GM12873 (cell line): ENCODE measurements at regions not wholly inside any gene's neighbourhood (a gene's known extent, or its start where the extent isn't known, plus 50 kb on each side); places are given as distances from the start of the nearest gene placed in this dataset.

Experiments
- CTCF ChIP-seq: IDR thresholded peaks from 2 replicates; pipeline ENCODE4 v1.5.1; 2012; ENCODE audit warnings: low read depth, mild to moderate bottlenecking, moderate library complexity, low read length, control low read depth; ENCODE audit not compliant: insufficient read depth; ENCODE audit errors: missing control alignments

GRCh38 chr7:68247126-68247525, 1250.5 kb downstream of the TYW1 start:
- TF ChIP-seq CTCF: no peak

GRCh38 chr7:68247571-68247970, 1250.9 kb downstream of the TYW1 start:
- TF ChIP-seq CTCF: no peak

- no peak for TF ChIP-seq CTCF
Observed at GRCh38 chr7:68248973-68249372, 1252.3 kb downstream of the TYW1 start.

- no peak for TF ChIP-seq CTCF
Observed at GRCh38 chr7:68249611-68250010, 1253.0 kb downstream of the TYW1 start.

- TF ChIP-seq CTCF: no peak
Observed at GRCh38 chr7:68250143-68250542, 1253.5 kb downstream of the TYW1 start.

- no peak for TF ChIP-seq CTCF
Observed at GRCh38 chr7:68256295-68256694, 1259.7 kb downstream of the TYW1 start.

GRCh38 chr7:68258609-68259008, 1262.0 kb downstream of the TYW1 start:
- no peak for TF ChIP-seq CTCF
